GM12872 (cell line): ENCODE measurements at regions not wholly inside any gene's neighbourhood (a gene's known extent, or its start where the extent isn't known, plus 50 kb on each side); places are given as distances from the start of the nearest gene placed in this dataset.

Experiments
- TF ChIP-seq, protein P1 (sequence below): IDR thresholded peaks from 3 replicates; pipeline ENCODE4 v1.5.1; 2011; ENCODE audit warnings: low read depth, mild to moderate bottlenecking, low read length, moderate library complexity; ENCODE audit not compliant: insufficient read depth

DNA sequence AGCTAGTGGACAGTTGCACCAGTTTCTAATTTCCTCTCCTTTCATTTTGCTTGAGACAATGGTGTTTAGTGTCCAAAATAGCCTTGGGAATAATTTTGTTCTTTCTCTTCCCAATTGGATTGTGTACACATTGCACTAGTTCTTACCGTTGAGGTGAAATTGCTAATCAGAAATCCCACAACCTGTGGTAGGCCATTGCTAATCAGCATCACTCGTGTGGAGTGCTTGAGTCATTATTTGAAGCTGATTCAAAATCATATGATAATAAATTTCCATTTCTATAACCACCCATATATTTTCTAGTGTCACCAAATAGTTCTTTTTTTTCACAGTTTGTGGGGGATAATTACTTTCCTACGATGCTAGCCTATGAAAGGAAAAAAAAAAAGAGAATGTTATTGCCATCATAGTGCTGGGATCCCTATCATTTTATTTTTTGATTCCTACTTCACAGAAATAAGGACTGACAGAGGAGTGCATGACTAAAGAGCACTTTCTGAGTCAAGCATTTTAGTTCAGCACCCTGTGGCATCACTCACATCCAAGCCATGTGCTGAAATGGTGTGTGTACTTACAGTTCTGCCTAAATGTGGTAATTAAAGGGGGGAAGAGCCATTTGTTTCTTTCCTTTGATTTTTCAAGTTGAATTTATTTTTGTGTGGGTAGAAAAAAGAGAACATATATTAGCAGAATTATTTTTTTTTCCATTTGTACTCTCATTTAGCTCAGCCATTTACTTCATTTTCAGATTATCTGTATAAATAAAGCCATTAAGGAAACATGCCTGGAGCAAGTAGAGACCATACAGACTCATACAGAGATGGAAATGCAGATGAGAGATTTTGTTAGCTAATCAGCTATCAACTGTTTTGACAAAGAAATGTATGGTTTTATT lies 108.0 kb upstream of the MEIS2 start:
- TF ChIP-seq, protein P1, sequence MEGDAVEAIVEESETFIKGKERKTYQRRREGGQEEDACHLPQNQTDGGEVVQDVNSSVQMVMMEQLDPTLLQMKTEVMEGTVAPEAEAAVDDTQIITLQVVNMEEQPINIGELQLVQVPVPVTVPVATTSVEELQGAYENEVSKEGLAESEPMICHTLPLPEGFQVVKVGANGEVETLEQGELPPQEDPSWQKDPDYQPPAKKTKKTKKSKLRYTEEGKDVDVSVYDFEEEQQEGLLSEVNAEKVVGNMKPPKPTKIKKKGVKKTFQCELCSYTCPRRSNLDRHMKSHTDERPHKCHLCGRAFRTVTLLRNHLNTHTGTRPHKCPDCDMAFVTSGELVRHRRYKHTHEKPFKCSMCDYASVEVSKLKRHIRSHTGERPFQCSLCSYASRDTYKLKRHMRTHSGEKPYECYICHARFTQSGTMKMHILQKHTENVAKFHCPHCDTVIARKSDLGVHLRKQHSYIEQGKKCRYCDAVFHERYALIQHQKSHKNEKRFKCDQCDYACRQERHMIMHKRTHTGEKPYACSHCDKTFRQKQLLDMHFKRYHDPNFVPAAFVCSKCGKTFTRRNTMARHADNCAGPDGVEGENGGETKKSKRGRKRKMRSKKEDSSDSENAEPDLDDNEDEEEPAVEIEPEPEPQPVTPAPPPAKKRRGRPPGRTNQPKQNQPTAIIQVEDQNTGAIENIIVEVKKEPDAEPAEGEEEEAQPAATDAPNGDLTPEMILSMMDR = no peak

DNA sequence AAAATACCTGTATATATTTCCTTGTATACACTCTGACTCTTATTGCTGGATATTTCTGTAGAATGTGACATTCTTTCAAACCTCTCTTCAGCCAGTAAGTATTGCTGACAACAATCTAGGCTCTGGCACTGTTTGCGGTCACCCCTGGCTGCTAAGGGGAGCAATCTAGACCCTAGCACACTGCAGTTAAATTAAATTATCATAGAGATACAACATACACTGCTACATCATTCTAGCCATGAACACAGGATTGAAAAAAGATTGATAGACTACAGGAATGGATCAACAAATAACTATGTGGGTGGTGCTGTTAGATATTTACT lies 108.7 kb upstream of the MEIS2 start:
- TF ChIP-seq, protein P1 = no peak

- TF ChIP-seq, protein P1 = no peak
Observed at GRCh38 chr15:37217567-37217966, 117.2 kb upstream of the MEIS2 start.

GRCh38 chr15:37218351-37218916 lies 118.1 kb upstream of the MEIS2 start:
- TF ChIP-seq, protein P1 = no peak

DNA sequence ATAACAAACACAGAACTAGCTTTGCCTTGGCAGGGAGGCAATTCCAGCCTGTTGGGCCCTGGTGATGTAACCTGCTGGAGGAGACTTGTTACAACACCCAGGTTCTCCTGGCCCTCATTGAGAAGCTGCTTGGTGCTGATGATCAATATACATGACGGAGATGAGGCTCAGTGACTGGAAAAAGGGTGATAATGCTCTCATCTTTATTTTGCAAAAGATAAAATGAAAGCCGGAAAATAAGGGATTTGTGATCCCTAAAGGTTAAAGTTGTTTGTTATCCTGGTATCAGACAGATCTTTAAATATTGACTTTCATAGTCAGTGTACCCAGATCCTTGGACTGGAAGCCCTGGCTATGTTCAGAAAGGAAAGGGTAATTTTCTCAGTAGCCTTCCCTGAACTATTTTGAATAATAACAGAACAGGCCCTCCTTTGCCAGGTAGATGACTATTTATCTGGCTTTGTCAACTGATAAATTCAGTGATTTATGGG lies 118.9 kb upstream of the MEIS2 start:
- TF ChIP-seq, protein P1 = no peak

GRCh38 chr15:37220949-37221670 lies 120.8 kb upstream of the MEIS2 start:
- TF ChIP-seq, protein P1 = no peak

GRCh38 chr15:37221671-37222145 lies 121.4 kb upstream of the MEIS2 start:
- TF ChIP-seq, protein P1 = no peak
